Spleen (tissue), 7 donors: ENCODE measurements at regions not wholly inside any gene's neighbourhood (a gene's known extent, or its start where the extent isn't known, plus 50 kb on each side); places are given as distances from the start of the nearest gene placed in this dataset.

Experiments
- CTCF ChIP-seq, 11 experiments: fragments of 200-600 bp in 7 of 11; fragments of 450-650 bp in 4 of 11; sonication (generic) in 4 of 11; IDR thresholded peaks in 8 of 11; conservative IDR thresholded peaks in 3 of 11; 1 replicate in 7 of 11; 2 replicates in 4 of 11; pipeline versions ENCODE4 v1.4.0 to v1.8.0; 2016 to 2021; ENCODE audit warnings: antibody characterized with exemption in 11 of 11, inconsistent platforms in 4 of 11, mild to moderate bottlenecking in 1 of 11
- POLR2A ChIP-seq, 3 donors: fragments of 450-650 bp; IDR thresholded peaks; one replicate each; pipeline ENCODE4 v1.5.1; 2017; ENCODE audit warnings: antibody characterized with exemption in 3 of 3, mild to moderate bottlenecking in 1 of 3
- POLR2AphosphoS5 ChIP-seq, 3 donors: sonication (generic); formaldehyde crosslinking; IDR thresholded peaks; one replicate each; pipeline ENCODE4 v1.5.1; 2017; ENCODE audit warnings: antibody characterized with exemption in 3 of 3
- donor health status: DM: no; HTN: no; CAD: no; lungs with moderate emphysema.
- donor health status: DM: no; HTN: no; CAD: no.
- donor health status: DM: no; HTN: no; CAD: no.

- TF ChIP-seq POLR2A (IDR thresholded peaks at IDR 0.05) (no peak), POLR2AphosphoS5 (IDR thresholded peaks at IDR 0.05) (no peak), CTCF (IDR thresholded peaks at IDR 0.05 in 8 of 11, conservative IDR thresholded peaks at IDR 0.05 in 3 of 11) (no peak)
Measured at GRCh38 chr1:241413386-241413785, 56.4 kb upstream of the RGS7 start.
